ENCODE measurements at regions not wholly inside any gene's neighbourhood (a gene's known extent, or its start where the extent isn't known, plus 50 kb on each side); places are given as distances from the start of the nearest gene placed in this dataset.

DNA sequence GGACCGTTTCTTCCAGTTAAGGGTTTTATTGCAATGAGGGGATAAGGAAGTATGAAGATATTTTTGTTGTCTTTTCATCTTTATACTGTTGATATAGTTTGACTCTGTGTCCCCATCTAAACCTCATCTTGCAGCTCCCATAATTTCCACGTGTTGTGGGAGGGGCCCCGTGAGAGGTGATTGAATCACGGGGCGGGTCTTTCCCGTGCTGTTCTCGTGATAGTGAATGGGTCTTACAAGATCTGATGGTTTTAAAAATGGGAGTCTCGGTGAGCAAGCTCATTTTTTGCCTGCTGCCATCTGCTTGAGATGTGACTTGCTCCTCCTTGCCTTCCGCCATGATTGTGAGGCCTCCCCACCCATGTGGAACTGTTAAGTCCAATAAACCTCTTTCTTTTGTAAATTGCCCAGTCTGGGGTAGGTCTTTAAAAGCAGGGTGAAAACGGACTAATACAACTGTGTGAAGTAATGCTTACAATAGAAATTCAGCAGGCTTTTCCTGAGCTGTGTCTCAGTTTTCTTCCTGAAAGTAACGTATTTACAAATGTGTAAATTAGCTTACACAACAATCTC lies 377.3 kb downstream of the SIPA1L2 start:
- TF ChIP-seq, protein P1, sequence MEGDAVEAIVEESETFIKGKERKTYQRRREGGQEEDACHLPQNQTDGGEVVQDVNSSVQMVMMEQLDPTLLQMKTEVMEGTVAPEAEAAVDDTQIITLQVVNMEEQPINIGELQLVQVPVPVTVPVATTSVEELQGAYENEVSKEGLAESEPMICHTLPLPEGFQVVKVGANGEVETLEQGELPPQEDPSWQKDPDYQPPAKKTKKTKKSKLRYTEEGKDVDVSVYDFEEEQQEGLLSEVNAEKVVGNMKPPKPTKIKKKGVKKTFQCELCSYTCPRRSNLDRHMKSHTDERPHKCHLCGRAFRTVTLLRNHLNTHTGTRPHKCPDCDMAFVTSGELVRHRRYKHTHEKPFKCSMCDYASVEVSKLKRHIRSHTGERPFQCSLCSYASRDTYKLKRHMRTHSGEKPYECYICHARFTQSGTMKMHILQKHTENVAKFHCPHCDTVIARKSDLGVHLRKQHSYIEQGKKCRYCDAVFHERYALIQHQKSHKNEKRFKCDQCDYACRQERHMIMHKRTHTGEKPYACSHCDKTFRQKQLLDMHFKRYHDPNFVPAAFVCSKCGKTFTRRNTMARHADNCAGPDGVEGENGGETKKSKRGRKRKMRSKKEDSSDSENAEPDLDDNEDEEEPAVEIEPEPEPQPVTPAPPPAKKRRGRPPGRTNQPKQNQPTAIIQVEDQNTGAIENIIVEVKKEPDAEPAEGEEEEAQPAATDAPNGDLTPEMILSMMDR (IDR thresholded peaks at IDR 0.05 in 8 of 11, conservative IDR thresholded peaks at IDR 0.05 in 3 of 11) = no peak
- no peak for TF ChIP-seq POLR2AphosphoS5 (IDR thresholded peaks at IDR 0.05)
